Stimulated activated CD8-positive, alpha-beta memory T cell treated with anti-CD3 and anti-CD28 coated beads, Interleukin-7, amount 100 ng/mL, for 48 hours (primary cell): ENCODE measurements at regions not wholly inside any gene's neighbourhood (a gene's known extent, or its start where the extent isn't known, plus 50 kb on each side); places are given as distances from the start of the nearest gene placed in this dataset.

Experiments
- DNase-seq, 2 donors: peaks; one replicate each; pipeline ENCODE4 v3.0.0-alpha.2; 2020; ENCODE audit warnings: low read depth in 1 of 2; ENCODE audit errors: extremely low read depth in 1 of 2

DNA sequence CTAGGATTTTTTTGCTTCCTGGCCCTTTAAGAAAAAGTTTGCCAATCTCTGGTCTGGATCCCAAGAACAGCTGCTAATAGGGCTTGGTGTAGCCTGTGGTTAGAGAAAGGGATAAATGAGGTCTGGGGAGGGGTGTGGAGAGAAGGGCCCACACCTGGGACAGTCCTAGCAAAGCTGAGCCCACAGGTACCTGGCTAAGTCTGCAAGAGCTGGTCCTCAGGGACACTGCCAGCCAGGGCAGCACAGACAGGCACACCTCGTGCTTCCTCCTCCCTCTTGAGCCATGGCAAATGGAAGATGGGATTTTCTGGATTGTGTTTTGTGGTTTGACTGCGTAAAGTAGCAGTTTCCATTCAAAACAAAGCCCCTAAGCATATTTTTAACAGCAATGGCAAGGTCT is 217.5 kb downstream of the SOX9 start:
- DNase-seq: no peak

DNA sequence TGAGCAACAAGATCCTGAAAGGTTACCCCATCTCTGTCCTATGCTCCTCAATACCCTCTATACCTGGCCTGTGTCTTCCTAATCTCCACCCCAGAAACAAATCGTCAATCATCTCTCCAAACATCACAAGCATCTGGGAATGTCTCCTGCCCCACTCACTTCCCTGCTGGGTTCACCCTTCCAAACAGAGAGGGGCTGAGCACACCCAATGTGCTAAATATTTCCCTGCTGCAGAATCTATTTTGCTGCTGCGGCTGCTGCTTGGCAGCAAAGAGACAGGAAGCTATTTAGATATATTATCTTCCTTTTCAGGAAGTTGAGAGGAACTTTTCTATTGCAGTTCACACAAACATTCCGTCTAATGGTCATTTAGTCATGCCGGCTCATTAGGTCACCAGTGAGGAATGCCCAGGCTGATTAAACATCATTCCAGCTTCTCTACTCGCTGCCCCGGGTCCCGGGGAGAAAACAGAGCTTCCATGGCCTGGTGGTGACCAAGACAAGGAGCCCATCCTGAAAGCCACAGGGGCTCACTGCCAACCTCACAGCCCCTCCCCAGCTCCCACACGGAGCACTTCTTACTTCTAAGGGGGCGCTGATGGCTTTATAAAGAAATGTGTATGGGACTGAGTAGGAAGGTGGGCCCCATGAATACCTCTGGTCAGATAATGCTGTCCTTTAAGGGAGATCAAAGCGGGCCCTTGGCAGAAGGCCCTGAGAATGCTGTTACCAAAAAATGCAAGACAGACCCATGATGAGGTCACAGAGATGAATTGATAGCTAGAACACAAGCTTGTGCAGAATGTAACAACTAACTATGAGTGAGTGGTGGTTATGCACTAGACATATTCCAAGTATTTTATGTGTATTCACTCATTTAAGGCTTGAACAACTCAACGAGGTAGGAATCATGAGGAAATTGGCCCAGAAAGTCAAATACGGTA is 218.3 kb downstream of the SOX9 start:
- DNase-seq: no peak

DNA sequence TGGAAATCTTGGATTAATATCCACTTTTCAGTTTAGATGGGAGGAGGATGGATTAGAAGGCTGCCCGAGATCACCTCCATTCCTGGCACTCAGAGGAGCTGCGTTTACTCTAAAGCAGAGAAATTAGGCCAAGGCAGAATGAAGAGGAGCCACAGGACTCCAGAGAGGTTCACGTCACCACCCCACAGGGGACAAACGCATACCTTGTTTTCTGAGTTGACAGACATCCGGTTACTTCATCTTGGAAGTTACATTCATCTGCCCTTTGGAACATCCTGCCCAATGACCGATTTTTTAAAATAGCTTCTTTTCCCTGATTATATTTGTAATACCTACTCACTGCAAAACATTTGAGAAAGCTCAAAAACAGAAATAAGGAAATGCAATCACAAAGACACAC is 220.0 kb downstream of the SOX9 start:
- DNase-seq: no peak

- DNase-seq: no peak
Measured at GRCh38 chr17:72342061-72342460, 221.2 kb downstream of the SOX9 start.

DNA sequence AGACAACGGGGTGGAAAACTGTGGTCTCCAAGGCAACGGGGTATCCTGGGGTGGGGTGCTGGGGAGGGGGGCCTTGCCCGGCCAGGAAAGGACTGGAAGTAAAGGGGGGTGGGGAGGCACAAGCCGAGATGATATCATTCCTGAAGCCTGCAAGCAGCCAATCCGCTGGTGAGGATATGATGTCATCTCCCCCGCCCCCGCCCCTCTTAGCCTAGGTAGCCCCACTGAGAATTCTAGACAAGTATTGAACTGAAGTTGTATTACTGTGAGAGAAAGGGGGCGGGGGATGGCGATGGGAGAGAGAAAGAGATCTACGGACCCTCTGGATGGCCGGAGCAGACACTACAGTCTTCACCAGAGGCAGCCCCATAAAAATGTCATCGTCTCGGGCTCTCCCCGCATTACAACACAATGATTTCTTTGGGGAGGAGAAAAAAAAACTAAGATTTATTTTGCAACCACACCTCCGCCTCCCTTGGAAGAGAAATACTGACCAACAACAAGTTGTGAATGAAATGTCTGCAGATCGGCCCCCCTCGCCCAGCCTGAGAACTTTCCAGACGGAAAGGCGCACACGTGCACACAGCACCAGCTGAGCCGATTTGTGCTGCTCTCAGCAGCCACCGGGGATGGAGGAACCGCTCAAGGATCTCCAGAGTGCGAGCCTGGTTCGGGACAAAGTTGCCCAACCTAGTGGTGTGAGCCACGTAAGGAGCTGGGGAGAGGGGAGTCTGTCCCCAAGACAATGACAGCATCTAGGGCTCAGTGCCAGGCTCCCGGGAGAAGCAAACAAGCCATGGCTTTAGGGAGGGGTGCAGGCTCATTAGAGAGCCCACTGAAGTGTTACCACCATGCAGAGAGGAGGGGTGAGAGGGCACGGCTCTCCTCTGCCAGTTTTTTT is 222.1 kb downstream of the SOX9 start:
- DNase-seq: no peak

DNA sequence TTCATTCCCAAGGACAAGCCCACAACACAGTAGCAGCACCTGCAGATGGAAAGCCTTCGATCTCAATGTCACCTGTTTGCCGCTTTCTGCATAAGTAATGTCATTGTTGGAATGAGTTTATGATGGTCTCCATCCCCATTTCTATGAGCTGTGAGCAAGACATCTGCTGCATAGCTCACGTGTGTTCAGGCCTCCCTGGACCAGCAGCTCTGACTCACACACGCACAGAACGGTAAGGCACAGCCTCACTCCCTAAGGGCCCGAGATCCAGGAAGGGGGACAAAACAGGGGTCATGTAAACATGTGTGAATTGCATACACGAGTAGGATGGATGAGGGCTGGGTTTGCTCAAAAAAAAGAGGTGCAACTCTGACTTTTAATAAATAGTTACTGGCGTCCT is 223.1 kb downstream of the SOX9 start:
- no peak for DNase-seq

DNA sequence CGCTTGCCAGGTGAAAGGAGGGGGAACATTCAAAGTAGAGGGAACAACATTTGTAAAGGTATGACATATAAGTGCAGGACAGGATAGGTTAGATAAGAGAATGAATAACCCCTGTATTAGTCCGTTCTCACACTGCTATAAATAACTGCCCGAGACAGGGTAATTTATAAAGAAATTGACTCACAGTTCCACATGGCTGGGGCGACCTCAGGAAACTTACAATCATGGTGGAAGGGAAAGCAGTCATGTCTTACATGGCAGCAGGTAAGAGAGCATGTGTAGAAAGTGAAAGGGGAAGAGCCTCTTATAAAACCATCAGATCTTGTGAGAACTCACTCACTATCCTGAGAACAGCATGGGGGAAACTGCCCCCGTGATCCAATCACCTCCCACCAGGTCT is 223.8 kb downstream of the SOX9 start:
- DNase-seq: no peak

- no peak for DNase-seq
Measured at GRCh38 chr17:72345088-72345487, 224.3 kb downstream of the SOX9 start.

- no peak for DNase-seq
Measured at GRCh38 chr17:72345536-72345935, 224.7 kb downstream of the SOX9 start.

GRCh38 chr17:72346306-72346705 is 225.5 kb downstream of the SOX9 start:
- no peak for DNase-seq

GRCh38 chr17:72349011-72349410 is 228.2 kb downstream of the SOX9 start:
- DNase-seq: no peak

GRCh38 chr17:72349491-72349995 is 228.7 kb downstream of the SOX9 start:
- no peak for DNase-seq

DNA sequence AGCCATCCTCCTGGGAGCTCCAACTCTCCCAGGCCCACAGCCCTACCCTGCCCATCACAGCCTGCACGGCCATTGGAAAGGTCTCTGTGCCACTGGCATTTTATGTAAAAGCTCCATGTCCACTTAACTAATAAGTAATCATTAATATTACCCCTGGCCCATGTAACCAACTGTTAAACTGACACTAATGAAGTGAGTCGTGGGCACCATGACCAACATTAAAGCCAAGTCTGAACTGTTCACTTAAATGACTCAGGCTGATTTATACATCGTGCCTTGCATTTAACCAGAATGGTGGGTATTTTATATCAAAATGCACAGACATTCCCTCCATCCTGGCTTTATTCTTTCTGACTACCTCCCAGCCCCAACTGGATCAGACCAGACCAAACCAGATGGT is 229.3 kb downstream of the SOX9 start:
- no peak for DNase-seq

DNA sequence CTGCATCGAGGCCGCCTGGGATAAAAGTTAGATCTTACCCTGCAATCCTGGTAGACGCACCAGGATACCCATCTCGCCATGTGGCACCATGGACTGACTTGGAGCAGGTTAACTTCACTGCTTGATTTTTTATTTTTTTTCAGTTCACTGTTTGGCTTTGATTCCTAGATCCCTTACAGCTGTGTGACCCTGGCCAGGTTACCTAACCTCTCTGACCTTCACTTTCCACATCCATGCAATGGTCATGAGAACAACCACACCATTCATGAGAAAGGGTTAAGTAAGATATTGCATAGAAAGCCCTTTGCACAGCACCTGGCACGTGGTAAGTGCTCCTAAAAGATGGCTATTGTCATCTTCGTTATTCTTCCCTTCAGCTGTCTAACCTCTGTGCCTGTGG is 230.5 kb downstream of the SOX9 start:
- DNase-seq: no peak

DNA sequence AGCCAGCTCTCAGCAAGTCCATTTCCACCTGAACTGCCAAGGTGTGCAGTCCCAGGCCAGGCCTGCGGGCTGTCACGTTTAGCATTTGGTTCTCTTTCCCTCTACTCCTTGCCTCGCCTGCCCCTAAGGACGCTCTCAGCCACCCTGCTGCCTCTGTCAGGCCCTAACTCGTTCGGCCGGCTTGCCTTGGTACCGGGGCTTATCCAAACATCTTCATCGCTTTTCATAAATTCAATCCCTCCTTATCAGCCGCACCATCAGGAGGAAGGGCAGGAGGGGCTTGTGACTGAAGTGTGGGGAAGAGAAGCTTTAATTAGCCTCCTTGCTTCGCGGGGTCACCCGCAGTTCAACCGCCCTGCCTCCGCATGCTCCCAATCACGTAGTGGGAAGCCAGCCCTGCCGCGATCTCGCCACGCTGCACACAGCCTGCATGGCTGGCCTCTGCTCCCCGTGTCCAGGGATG is 231.1 kb downstream of the SOX9 start:
- DNase-seq: no peak

DNA sequence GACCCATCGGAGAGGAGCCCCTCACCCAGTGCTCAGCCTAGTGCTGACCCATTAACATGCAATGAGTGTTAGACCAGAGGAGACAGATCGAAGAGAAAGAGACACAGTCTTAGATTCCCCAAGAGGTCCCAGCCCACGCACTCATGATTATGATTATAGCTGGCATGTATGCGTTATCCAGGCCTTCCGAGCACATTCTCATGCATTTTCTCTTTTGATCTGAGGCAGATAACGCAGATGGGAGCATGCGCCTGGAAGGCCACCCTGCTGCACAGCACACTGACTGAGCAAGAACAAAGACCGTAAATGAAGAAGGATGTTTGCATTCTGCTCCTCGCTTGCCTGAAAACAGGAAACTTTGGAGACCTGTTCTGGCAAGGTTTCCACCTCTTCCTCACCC is 232.7 kb downstream of the SOX9 start:
- no peak for DNase-seq

- no peak for DNase-seq
Measured at GRCh38 chr17:72354071-72354470, 233.3 kb downstream of the SOX9 start.

DNA sequence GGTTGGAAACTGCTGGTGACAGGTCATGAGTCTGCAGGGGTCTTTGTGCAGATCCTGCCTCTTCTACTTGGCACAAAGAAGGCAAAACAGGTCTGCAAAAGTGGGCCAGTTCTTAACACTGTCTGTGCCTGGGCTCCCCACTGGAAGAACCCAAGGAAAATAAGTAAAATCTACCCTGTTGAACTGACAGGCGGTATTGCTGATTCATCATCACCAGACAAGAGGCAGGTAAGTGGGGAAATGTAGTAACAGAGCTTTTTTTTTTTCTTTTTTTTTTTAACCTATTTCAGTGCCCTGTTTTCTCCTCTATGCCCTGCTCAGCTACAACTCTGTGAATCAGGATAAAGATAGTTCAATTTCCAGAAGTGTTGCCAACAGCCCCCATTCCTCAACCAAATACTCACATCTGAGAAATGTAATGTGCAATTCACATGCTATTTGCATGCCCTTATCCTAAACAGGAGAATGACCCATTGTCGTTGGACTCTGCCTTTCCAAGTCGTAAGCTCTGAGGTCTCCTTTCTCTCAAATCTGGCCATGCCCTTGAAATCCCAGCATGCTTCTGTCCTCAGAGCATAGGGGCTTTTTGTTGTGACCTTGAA is 237.0 kb downstream of the SOX9 start:
- no peak for DNase-seq

GRCh38 chr17:72358465-72358864 is 237.6 kb downstream of the SOX9 start:
- DNase-seq: no peak

DNA sequence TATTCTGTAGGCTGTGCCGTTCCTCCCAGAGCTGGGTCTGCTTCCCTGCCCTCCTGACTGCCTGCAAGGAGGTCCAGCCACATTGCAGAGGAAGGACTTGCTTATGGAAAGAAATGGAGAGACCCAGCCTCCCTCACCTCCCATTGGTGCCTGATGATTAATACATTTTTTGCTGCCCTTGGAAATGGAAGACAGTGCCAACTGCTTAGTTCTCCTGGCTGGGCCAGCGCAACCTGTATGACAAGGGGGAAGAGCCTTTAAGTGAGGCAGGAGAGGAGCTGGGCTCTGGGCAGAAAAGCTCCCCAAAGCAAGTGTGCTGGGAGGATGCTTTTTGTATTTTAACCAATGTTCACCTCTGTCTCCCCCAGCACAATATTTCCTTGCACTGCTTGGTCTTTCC is 238.5 kb downstream of the SOX9 start:
- no peak for DNase-seq

GRCh38 chr17:72359811-72360210 is 239.0 kb downstream of the SOX9 start:
- no peak for DNase-seq
